ENCODE measurements at regions not wholly inside any gene's neighbourhood (a gene's known extent, or its start where the extent isn't known, plus 50 kb on each side); places are given as distances from the start of the nearest gene placed in this dataset.
"Not testable (repeated sequence)": the region's sequence is repeated elsewhere in the genome, so short reads cannot be mapped to it uniquely, and the experiment has no call there.

GRCh38 chr21:6538320-6538719 lies 3983.1 kb upstream of the TPTE start:
- H3K9me3 ChIP-seq (ENCODE audit: low read depth, low read length); H3K79me2 ChIP-seq (ENCODE audit: insufficient read depth, low read length); H3K4me2 ChIP-seq (ENCODE audit: insufficient read depth, low read length); H3K27me3 ChIP-seq (ENCODE audit: insufficient read depth, low read length); H2AFZ ChIP-seq (ENCODE audit: low read length); H4K20me1 ChIP-seq (ENCODE audit: insufficient read depth, low read length); H3K27ac ChIP-seq (ENCODE audit: low read depth, low read length); H3K36me3 ChIP-seq (ENCODE audit: insufficient read depth, low read length); H3K4me1 ChIP-seq (ENCODE audit: insufficient read depth, low read length); DNase-seq (ENCODE audit: insufficient read length, low spot score, missing footprints); H3K4me3 ChIP-seq (ENCODE audit: insufficient read depth, low read length): not testable (repeated sequence)

DNA sequence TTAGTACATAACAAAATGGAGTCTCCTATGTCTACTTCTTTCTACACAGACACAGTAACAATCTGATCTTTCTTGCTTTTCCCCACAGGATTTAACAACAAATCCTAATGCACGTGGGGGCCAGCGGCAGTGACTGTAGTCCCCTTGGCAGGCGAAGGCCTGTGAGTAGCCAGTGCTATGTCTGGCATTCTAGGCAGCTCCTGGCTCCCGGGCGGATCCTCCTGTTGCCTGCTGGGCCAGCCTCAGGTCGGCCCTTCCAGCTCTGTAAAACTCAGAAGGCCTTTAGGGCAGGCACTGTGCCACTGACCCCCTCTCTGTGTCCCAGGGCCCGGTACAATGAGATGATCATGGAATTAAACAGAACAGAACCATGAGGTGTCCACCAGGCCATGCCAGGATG lies 3981.7 kb upstream of the TPTE start:
- H3K36me3 ChIP-seq (ENCODE audit: insufficient read depth, low read length); H3K27ac ChIP-seq (ENCODE audit: low read depth, low read length); H2AFZ ChIP-seq (ENCODE audit: low read length); DNase-seq (ENCODE audit: insufficient read length, low spot score, missing footprints); H3K4me2 ChIP-seq (ENCODE audit: insufficient read depth, low read length); H3K4me1 ChIP-seq (ENCODE audit: insufficient read depth, low read length); H3K27me3 ChIP-seq (ENCODE audit: insufficient read depth, low read length); H3K9me3 ChIP-seq (ENCODE audit: low read depth, low read length); H3K4me3 ChIP-seq (ENCODE audit: insufficient read depth, low read length); H4K20me1 ChIP-seq (ENCODE audit: insufficient read depth, low read length); H3K79me2 ChIP-seq (ENCODE audit: insufficient read depth, low read length): not testable (repeated sequence)

GRCh38 chr21:6541036-6541435 lies 3980.3 kb upstream of the TPTE start:
- not testable (repeated sequence) for H3K9me3 ChIP-seq (ENCODE audit: low read depth, low read length); H3K79me2 ChIP-seq (ENCODE audit: insufficient read depth, low read length); H3K4me3 ChIP-seq (ENCODE audit: insufficient read depth, low read length); H3K4me2 ChIP-seq (ENCODE audit: insufficient read depth, low read length); H3K4me1 ChIP-seq (ENCODE audit: insufficient read depth, low read length); H3K27me3 ChIP-seq (ENCODE audit: insufficient read depth, low read length); H4K20me1 ChIP-seq (ENCODE audit: insufficient read depth, low read length); H3K36me3 ChIP-seq (ENCODE audit: insufficient read depth, low read length); DNase-seq (ENCODE audit: insufficient read length, low spot score, missing footprints); H3K27ac ChIP-seq (ENCODE audit: low read depth, low read length); H2AFZ ChIP-seq (ENCODE audit: low read length)

- not testable (repeated sequence) for H3K27ac ChIP-seq (ENCODE audit: low read depth, low read length); H3K4me1 ChIP-seq (ENCODE audit: insufficient read depth, low read length); H3K4me3 ChIP-seq (ENCODE audit: insufficient read depth, low read length); H3K4me2 ChIP-seq (ENCODE audit: insufficient read depth, low read length); H3K27me3 ChIP-seq (ENCODE audit: insufficient read depth, low read length); H2AFZ ChIP-seq (ENCODE audit: low read length); H3K79me2 ChIP-seq (ENCODE audit: insufficient read depth, low read length); H4K20me1 ChIP-seq (ENCODE audit: insufficient read depth, low read length); DNase-seq (ENCODE audit: insufficient read length, low spot score, missing footprints); H3K36me3 ChIP-seq (ENCODE audit: insufficient read depth, low read length); H3K9me3 ChIP-seq (ENCODE audit: low read depth, low read length)
Observed at GRCh38 chr21:6545288-6545687, 3976.1 kb upstream of the TPTE start.

- H3K4me2 ChIP-seq (ENCODE audit: insufficient read depth, low read length); H3K4me1 ChIP-seq (ENCODE audit: insufficient read depth, low read length); H3K27me3 ChIP-seq (ENCODE audit: insufficient read depth, low read length); H3K27ac ChIP-seq (ENCODE audit: low read depth, low read length); H3K79me2 ChIP-seq (ENCODE audit: insufficient read depth, low read length); H3K36me3 ChIP-seq (ENCODE audit: insufficient read depth, low read length); H3K4me3 ChIP-seq (ENCODE audit: insufficient read depth, low read length); DNase-seq (ENCODE audit: insufficient read length, low spot score, missing footprints); H2AFZ ChIP-seq (ENCODE audit: low read length); H3K9me3 ChIP-seq (ENCODE audit: low read depth, low read length); H4K20me1 ChIP-seq (ENCODE audit: insufficient read depth, low read length): not testable (repeated sequence)
Observed at GRCh38 chr21:6551045-6551444, 3970.3 kb upstream of the TPTE start.

DNA sequence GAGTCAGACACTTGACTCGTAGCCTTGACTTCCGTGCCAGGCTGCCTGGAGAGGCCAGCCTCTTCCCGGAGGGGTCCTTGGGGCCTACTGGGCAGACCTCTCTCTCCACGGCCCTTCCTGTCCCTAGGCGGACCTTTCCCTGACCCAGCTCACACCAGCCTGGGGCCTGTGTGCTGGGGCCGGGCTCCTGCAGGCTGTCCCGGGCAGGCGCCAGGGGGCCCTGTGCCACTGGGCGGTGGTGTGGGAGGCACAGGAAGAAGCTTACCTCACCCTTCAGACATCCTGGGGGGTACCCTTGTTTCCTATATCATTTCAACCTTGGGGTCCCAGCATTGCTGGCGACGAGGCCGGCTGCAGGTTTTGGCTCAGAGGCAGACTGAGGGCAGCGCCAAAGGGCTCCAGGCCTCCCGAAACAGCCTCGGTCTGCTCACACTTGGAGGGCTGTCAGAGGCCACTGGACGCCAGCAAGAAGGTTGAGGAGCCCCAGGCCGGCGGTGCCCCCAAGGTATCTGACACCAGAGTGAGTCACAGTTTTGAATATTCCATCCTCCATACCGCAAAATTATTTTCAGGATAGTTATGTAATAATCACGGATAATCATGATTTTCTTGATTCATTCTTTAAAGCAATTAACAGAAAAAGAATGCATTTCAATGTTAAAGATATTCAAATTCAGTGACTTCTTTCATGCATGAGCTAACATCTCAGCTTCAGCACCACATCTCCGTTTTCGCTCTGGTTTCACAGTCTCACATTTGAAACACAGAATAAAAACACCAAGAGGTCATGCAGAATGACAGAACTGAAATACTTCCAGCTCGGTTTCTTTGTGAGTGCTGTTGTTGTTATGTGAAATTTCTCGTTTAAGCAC lies 3967.6 kb upstream of the TPTE start:
- H4K20me1 ChIP-seq (ENCODE audit: insufficient read depth, low read length); H3K79me2 ChIP-seq (ENCODE audit: insufficient read depth, low read length); H3K27me3 ChIP-seq (ENCODE audit: insufficient read depth, low read length); H2AFZ ChIP-seq (ENCODE audit: low read length); H3K4me1 ChIP-seq (ENCODE audit: insufficient read depth, low read length); DNase-seq (ENCODE audit: insufficient read length, low spot score, missing footprints); H3K4me2 ChIP-seq (ENCODE audit: insufficient read depth, low read length); H3K36me3 ChIP-seq (ENCODE audit: insufficient read depth, low read length); H3K27ac ChIP-seq (ENCODE audit: low read depth, low read length); H3K9me3 ChIP-seq (ENCODE audit: low read depth, low read length); H3K4me3 ChIP-seq (ENCODE audit: insufficient read depth, low read length): not testable (repeated sequence)

DNA sequence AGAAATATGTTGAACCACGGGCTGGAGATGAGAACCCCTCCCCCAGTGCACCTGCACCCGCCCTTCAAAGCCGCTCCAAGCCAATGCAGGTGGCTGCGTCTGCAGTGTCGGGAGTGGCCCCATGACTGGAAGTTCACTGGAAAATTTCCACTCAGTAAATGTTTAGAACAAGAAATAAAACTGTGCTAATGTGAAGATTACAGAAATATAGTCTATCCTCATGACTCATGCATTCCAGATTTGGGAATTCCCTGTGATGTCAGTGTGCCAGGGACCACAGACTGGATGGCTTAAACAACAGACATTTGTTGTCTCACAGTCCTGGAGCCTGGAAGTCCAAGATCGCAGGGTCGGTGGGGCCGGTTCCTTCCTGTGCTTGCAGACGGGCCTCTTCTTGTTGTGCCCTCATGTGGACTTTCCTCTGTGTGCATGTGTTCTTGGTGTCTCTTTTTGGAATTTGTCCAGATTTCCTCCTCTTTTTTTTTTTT lies 3967.0 kb upstream of the TPTE start:
- not testable (repeated sequence) for H3K27me3 ChIP-seq (ENCODE audit: insufficient read depth, low read length); H3K4me2 ChIP-seq (ENCODE audit: insufficient read depth, low read length); H3K4me1 ChIP-seq (ENCODE audit: insufficient read depth, low read length); H3K27ac ChIP-seq (ENCODE audit: low read depth, low read length); H2AFZ ChIP-seq (ENCODE audit: low read length); DNase-seq (ENCODE audit: insufficient read length, low spot score, missing footprints); H3K9me3 ChIP-seq (ENCODE audit: low read depth, low read length); H3K36me3 ChIP-seq (ENCODE audit: insufficient read depth, low read length); H3K79me2 ChIP-seq (ENCODE audit: insufficient read depth, low read length); H4K20me1 ChIP-seq (ENCODE audit: insufficient read depth, low read length); H3K4me3 ChIP-seq (ENCODE audit: insufficient read depth, low read length)

DNA sequence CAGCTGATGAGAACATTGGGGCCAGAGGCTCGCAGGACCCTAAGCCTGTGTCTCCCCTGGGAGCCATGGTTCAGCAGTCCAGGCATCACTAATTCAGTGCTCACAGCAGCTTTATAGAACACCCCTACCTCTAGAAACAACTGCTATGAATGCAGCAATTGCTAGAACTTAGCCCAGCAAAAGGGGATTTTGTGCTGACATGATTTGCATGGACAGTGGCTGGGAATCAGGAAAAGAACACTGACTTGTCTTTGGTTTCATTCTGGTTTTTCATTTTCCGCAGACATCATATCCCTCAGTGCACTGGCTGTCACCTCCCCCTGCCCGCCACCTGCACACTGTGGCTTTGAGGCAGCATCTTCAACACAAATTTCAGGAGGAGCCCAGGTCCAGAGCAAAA lies 3964.9 kb upstream of the TPTE start:
- H3K27ac ChIP-seq (ENCODE audit: low read depth, low read length); H3K36me3 ChIP-seq (ENCODE audit: insufficient read depth, low read length); H4K20me1 ChIP-seq (ENCODE audit: insufficient read depth, low read length); DNase-seq (ENCODE audit: insufficient read length, low spot score, missing footprints); H3K9me3 ChIP-seq (ENCODE audit: low read depth, low read length); H3K27me3 ChIP-seq (ENCODE audit: insufficient read depth, low read length); H3K4me2 ChIP-seq (ENCODE audit: insufficient read depth, low read length); H3K4me3 ChIP-seq (ENCODE audit: insufficient read depth, low read length); H3K79me2 ChIP-seq (ENCODE audit: insufficient read depth, low read length); H2AFZ ChIP-seq (ENCODE audit: low read length); H3K4me1 ChIP-seq (ENCODE audit: insufficient read depth, low read length): not testable (repeated sequence)

DNA sequence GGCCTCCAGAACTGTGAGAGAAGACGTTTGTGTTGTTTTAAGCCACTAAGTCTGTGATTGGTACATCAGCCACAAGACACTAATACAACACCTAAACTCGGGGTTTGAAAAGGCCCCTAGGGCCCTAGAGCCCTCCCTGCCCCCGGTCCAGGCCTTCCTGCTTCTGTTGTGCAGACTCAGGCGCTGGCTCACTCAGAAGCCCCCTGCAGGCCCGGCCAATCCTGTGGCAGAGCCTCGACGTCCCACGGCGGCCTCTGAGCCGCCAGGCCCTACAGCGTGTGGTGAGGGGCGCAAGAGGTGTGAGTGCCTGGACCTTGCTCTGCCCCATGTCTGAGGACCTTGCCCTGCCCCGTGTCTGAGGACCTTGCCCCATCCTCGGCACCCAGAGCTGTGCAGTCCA lies 3964.0 kb upstream of the TPTE start:
- H3K4me2 ChIP-seq (ENCODE audit: insufficient read depth, low read length); DNase-seq (ENCODE audit: insufficient read length, low spot score, missing footprints); H3K4me1 ChIP-seq (ENCODE audit: insufficient read depth, low read length); H3K4me3 ChIP-seq (ENCODE audit: insufficient read depth, low read length); H4K20me1 ChIP-seq (ENCODE audit: insufficient read depth, low read length); H3K36me3 ChIP-seq (ENCODE audit: insufficient read depth, low read length); H2AFZ ChIP-seq (ENCODE audit: low read length); H3K27ac ChIP-seq (ENCODE audit: low read depth, low read length); H3K9me3 ChIP-seq (ENCODE audit: low read depth, low read length); H3K79me2 ChIP-seq (ENCODE audit: insufficient read depth, low read length); H3K27me3 ChIP-seq (ENCODE audit: insufficient read depth, low read length): not testable (repeated sequence)
